ENCODE measurements at regions not wholly inside any gene's neighbourhood (a gene's known extent, or its start where the extent isn't known, plus 50 kb on each side); places are given as distances from the start of the nearest gene placed in this dataset.
"Not testable (repeated sequence)": the region's sequence is repeated elsewhere in the genome, so short reads cannot be mapped to it uniquely, and the experiment has no call there.

DNA sequence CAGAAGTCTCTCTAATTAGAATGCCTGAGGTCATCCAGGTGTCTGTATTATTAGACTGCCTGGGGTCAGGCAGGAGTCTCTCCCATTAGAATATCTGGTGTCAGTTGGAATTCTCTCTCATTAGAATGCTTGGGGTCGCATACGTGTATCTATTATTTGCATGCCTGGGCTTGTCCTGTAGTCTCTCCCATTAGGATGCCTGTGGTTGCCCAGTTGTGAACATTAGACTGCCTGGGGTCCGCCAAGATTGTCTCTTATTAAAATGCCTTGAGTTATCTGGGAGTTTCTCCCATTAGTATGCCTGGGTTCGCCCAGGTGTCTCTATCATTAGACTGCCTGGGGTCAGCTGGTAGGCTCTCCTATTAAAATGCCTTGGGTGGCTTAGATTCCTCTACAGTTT lies 1494.7 kb downstream of the UQCRFS1 start:
- DNase-seq (ENCODE audit: low read depth in 2 of 2): no peak

DNA sequence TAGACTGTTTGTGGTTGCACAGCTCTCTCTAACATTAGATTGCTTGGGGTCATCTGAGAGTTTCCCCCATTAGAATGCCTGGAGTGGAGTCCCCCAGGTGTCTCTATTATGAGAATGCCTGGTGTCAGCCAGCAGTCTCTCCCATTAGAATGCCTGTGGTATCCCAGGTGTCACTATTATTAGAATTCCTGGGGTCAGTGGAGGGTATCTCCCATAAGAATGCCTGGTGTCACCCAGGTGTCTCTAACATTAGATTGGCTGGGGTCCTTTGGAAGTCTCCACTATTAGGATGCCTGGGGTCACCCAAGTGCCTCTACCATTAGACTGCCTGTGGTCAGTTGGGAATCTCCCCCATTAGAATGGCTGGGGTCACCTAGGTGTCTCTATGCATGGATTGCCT lies 1495.1 kb downstream of the UQCRFS1 start:
- no peak for DNase-seq (ENCODE audit: low read depth in 2 of 2)

DNA sequence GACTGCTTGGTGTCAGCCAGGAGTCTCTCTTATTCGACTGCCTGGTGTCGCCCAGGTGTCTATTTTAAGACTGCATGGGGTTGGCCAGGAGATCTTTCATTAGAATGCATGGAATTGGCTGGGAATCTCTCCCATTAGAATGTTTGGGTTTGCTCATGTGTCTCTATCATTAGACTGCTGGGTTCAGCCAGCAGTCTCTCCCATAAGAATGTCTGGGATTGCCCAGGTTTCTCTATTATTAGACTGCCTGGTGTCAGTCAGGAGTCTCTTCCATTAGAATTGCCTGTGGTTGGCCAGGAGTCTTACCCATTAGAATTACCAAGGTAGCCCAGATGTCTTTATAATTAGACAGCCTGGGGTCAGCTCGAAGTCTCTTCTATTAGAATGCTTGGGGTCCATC lies 1496.0 kb downstream of the UQCRFS1 start:
- no peak for DNase-seq (ENCODE audit: low read depth in 2 of 2)

DNA sequence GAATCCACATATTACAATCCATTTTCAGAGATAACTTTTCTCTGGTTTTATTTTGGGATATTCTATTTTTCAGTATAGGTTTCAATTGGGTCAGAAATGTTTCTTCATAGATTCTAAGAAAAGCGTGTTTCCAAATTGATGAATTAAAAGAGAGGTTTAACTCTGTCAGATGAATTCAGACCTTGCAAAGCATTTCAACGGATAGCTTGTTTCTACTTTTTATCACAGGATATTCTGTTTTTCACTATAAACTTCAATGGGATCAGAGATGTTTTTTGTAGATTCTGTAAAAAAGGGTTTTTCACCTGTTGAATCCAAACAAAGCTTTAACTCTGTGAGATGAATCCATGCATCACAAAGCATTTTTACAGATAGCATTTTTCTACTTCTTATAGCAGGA lies 1498.1 kb downstream of the UQCRFS1 start:
- no peak for DNase-seq (ENCODE audit: low read depth in 2 of 2)

DNA sequence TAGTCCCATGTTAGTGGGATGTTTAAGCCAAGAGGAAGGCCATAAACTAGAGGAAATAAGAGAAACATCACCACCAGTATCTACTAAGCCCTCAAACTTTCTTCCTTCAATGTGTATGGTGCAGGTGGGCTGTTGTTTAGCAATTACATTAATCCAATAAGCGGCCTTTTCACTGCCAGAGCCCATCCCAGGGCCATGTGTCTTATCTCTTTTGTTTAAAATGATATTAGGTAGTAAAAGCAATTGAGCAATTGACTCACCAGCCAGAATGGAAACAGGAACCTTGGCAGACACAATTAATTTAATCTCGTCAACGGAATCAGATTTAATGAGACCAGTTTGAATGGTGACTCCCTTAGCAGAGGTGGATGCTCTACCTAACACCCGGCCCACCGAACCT lies 1503.5 kb downstream of the UQCRFS1 start:
- no peak for DNase-seq (ENCODE audit: low read depth in 2 of 2)

DNA sequence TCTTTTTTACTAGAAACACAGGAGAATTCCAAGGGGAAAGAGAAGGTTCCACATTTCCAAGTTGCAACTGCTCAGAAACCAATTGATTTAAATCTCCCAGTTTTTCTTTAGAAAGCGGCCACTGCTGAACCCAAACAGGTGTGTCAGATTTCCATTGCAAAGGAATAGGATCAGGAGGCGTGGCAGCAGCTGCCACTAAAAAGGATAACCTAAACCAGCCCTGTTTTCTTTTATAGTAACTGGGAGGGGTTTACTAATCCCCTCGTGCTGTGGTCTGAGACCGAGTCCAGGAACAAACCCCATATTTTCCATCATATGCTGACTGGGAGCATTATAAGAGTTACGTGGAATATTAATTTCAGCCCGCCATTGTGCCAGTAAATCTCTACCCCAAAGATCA lies 1504.0 kb downstream of the UQCRFS1 start:
- not testable (repeated sequence) for DNase-seq (ENCODE audit: low read depth in 2 of 2)

DNA sequence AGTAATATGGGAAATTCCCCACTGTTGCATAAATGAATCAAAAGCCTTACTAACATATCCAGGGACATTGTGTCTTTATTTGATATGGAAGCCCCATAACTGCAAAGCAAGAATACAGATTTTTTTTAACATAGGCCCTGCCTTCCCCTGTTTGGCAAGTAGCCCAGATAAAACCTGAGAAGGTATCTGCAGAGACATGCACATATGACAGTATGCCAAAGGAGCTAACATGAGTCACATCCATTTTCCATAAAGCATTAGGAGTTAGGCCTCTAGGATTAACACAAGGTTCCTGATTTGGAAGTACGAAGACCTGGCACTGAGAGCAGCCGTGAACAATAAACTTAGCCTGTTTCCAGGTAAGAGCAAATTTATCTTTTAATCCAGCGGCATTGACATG lies 1505.9 kb downstream of the UQCRFS1 start:
- not testable (repeated sequence) for DNase-seq (ENCODE audit: low read depth in 2 of 2)

DNA sequence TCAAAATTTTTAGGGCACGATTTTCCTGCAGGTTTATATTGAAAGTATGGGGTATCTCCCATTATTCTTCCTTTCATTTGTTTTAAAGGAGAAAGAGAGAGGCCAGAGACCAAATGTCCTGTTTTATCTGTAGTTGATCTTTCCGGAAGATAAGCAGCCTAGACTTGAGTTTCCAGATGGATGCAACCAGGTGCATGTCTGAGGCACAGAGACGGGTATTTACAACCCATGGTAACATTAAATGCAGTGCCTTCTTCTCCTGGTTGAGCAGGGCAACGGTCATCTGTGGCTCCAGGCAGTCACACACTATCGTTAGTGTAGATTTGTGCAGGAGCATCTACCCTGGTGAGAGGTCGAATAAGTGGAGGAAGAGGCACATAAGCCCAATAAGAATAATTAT lies 1507.1 kb downstream of the UQCRFS1 start:
- no peak for DNase-seq (ENCODE audit: low read depth in 2 of 2)

DNA sequence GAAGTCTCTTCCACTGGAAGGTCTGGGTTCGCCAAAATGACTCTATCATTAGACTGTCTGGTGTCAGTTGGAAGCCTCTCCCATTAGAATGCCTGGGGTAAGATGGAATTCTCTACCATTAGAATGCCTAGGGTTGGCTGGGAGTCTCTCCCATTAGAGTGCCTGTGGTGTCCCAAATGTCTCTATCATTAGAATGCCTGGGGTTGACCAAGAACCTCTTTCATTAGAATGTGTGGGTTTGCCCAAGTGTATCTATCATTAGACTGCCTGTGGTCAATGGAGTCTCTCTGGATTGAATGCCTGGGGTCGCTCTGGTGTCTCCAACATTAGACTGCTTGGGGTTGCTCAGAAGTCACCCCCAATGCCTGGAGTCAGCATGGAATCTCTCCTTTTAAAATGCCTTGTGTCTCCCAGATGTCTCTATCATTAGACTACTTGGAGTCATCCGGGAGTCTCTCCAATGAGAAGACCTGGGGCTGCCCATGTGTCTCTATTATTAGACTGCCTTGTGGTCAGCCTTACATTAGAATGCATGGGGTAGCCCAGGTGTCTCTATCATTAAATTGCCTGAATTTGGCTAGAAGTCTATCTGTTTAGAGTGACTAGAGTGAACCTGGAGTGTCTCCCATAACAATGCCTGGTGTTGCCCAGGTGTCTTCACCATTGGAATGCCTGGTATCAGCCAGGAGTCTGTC lies 1518.4 kb downstream of the UQCRFS1 start:
- no peak for DNase-seq (ENCODE audit: low read depth in 2 of 2)

DNA sequence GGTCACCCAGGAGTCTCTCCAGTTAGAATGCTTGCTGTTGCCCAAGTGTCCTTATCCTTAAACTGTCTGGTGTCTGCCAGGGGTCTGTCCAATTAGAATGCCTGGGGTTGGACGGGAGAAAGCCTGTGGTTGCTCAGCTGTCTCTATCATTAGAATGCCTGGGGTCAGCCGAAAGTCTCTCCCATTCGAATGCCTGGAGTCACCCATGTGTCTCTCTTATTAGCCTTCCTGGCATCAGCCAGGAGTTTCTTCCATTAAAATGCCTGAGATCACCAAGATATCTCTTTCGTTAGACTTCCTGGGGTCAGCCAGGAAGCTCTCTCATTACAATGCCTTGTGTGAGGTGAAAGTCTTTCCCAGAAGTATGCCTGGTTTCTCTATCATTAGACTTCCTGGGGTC lies 1521.0 kb downstream of the UQCRFS1 start:
- no peak for DNase-seq (ENCODE audit: low read depth in 2 of 2)

DNA sequence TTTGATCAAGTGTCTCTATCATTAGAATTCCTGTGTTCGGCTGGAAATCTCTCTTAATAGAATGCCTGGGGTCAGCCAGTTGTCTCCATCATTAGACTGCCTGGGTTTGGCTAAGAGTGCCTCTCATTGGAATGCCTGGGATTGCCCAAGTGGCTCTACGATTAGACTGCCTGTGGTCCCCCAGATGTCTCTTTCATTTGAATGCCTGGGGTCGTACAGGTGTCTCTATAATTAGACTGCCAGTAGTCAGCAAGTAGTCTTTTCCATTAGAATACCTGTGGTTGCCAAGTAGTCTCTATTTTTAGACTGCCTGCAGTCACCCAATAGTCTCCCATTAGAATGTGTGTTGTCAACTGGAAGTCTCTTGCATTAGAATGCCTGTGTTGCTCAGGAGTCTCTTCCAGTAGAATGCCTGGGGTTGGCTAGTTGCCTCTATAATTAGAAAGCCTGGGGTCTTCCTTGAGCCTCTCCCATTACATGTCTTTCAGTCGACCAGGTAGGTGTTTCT lies 1523.2 kb downstream of the UQCRFS1 start:
- no peak for DNase-seq (ENCODE audit: low read depth in 2 of 2)

DNA sequence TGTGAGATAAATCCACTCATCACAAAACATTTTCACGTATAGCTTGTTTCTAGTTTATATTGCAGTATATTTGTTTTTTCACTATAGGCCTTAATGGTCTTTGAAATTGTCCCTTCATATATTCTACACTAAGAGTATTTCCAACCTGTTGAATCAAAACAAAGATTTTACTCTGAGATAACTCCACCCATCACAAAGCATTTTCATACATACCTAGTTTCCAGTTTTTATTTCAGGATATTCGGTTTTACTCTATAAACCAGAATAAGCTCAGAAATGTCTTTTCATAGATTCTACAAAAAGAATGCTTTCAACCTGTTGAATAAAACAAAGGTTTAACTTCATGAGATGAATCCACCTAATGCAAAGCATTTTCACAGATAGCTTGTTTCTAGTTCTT lies 1528.7 kb downstream of the UQCRFS1 start:
- DNase-seq (ENCODE audit: low read depth in 2 of 2): no peak

DNA sequence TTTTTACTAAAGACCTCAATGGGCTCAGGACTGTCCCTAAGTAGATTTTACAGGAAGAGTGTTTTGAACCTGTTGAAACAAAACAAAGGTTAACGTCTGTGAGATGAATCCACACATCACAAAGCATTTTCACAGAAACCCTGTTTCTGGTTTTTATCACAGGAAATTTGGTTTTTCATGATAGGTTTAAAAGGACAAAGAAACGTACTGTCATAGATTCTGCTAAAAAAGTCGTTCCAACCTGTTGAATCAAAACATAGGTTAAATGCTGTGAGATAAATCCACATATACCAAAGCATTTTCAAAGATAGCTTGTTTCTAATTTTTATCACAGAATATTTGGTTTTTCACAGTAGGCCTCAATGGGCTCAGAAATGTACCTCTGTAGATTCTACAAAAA lies 1531.0 kb downstream of the UQCRFS1 start:
- no peak for DNase-seq (ENCODE audit: low read depth in 2 of 2)

DNA sequence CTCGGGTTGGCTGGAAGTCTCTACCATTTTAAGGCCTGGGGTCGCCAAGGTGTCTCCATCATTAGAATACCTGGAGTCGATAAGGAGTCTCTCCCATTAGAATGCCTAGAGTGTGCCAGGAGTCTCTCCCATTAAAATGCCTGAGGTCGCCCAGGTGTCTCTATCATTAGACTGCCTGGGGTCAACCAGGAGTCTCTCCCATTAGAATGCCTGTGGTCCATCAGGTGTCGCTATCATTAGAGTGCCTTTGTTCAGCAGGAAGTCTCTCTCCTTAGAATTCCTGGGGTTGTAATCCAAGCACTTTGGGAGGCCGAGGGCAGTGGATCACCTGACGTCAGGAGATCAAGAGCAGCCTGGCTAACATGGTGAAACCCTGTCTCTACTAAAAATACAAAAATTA lies 1533.0 kb downstream of the UQCRFS1 start:
- DNase-seq (ENCODE audit: low read depth in 2 of 2): no peak

DNA sequence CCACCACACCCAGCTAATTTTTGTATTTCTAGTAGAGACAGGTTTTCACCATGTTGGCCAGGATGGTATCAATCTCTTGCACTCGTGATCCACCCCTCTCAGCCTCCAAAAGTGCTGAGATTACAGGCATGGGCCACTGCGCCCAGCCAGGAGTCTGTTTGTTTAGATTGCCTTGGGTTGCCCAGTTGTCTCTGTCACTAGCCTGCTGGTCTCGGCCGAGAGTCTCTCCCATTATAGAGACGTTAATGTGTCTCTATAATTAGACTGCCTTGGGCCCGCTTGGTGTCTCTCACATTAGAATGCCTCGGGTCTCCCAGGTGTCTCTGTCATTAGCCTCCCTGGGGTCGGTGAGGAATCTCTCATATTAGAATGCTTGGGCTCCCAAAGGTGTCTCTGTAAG lies 1533.6 kb downstream of the UQCRFS1 start:
- DNase-seq (ENCODE audit: low read depth in 2 of 2): no peak

DNA sequence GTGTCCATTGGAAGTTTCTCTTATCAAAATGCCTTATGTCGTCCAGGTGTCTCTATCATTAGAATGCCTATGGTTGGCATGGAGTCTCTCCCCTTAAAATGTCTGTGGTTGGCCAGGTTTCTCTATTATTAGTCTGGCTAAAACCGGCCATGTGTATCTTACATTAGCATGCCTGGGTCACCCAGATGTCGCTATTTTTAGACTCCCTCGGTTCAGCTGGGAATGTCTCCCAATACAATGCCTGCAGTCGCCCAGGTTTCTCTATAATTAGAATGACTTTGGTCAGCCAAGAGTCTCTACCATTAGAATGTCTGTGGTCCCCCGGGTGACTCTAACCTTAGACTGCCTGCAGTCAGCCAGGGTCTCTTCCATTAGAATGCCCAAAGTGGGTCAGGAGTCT lies 1536.1 kb downstream of the UQCRFS1 start:
- no peak for DNase-seq (ENCODE audit: low read depth in 2 of 2)

DNA sequence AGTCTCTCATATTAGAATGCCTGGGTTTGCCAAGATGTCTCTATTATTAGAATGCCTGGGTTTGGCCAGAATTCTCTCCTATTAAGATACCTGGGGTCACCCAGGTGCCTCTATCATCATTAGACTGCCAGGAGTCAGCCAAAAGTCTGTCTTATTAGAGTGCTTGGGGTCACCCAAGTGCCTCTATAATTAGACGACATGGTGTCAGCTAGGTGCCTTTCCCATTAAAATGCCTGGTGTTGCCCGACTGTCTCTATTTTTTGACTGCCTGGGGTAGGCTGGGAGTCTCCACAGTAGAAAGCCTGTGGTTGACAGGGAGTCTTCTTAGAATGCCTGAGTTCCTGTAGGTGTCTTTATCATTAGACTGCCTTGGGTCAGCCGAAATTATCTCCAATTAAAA lies 1536.6 kb downstream of the UQCRFS1 start:
- DNase-seq (ENCODE audit: low read depth in 2 of 2): no peak

DNA sequence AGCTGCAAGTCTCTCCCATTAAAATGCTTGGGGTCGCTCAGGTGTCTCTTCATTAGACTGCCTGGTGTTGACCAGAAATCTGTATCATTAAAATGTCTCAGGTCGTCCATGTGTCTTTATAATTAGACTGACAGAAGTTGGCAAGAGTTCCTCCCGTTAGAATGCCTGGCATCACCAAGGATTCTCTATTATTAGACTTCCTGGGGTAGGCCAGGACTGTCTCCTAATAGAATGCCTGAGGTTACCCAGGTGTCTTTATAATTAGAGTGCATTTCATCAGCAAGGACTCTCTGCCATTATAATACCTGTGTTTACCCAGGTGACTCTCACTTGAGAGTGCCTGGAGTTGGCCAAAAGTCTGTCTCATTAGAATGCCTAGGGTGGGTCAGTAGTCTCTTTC lies 1537.2 kb downstream of the UQCRFS1 start:
- DNase-seq (ENCODE audit: low read depth in 2 of 2): no peak

DNA sequence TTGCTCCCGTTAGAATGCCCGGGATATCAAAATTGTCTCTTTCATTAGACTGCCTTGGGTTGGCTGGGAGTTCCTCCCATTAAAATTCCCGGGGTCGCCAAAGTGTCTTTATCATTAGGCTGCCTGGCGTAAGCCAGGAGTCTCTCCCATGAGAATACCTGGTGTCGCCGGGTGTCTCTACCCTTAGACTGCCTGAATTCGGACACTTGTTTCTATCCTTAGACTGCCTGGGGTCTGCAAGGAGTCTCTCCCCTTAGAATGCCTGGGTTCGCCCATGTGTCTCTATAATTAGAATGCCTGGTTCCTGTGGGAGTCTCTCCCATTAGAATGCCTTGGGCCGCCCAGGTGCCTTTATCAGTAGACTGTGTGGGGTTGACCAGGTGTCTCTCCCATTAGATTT lies 1538.2 kb downstream of the UQCRFS1 start:
- no peak for DNase-seq (ENCODE audit: low read depth in 2 of 2)

DNA sequence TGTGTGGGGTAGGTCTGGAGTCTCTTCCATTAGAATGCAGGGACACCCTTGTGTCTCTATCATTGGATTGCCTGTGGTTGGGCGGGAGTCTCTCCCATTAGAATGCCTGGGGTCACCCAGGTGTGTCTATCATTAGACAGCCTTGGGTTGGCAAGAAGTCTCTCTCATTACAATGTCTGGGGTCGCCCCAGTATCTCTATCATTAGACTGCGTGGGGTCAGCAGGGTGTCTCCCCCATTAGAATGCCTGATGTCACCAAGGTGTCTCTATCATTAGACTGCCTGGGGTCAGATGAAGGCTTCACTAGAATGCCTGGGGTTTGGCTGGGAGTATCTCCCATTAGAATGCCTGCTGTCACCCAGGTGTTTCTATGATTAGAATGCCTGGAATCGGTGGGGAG lies 1539.0 kb downstream of the UQCRFS1 start:
- DNase-seq (ENCODE audit: low read depth in 2 of 2): no peak

DNA sequence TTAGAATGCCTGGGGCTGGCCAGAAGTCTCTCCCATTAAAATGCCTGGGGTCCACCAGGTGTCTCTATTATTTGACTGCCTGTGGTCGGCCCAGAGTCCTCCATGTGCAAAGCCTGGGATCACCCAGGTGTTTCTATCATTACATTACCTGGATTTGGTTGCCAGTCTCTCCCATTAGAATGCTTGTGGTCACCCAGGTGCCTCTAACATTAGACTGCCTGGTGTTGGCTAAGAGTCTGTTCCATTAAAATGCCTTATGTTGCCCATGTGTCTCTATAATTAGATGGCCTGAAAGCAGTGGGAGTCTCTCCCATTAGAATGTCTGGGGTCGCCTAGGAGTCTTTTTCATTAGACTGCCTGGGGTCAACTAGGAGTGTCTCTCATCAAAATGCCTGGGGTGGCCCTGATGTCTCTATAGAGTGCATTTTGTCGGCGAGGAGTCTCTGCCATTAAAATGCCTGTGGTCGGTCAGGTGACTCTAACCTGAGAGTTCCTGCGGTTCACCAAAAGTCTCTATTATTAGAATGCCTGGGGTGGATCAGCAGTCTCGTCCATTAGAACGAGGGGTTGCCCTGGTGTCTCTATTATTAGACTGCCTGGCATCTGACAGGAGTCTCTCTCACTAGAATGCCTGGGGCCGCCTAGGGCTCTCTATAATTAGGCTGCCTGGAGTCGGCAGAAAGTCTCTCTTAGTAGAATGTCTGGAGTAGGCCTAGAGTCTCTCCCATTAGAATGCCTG lies 1540.5 kb downstream of the UQCRFS1 start:
- no peak for DNase-seq (ENCODE audit: low read depth in 2 of 2)

DNA sequence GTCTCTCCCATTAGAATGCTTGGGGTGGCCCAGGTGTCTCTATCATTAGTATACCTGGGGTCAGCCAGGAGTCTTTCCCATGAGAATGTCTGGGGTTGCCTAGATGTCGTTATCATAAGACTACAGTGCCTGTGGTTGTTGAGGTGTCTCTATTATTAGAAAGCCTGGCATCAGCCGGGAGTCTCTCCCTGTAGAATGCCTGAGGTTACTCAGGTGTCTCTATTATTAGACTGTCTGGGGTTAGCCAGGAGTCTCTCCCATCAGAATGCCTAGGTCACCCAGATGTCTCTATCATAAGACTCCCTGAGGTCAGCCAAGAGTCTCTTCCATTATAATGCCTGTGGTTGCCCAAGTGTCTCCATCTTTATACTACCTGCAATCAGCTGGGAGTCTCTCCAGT lies 1541.1 kb downstream of the UQCRFS1 start:
- no peak for DNase-seq (ENCODE audit: low read depth in 2 of 2)

DNA sequence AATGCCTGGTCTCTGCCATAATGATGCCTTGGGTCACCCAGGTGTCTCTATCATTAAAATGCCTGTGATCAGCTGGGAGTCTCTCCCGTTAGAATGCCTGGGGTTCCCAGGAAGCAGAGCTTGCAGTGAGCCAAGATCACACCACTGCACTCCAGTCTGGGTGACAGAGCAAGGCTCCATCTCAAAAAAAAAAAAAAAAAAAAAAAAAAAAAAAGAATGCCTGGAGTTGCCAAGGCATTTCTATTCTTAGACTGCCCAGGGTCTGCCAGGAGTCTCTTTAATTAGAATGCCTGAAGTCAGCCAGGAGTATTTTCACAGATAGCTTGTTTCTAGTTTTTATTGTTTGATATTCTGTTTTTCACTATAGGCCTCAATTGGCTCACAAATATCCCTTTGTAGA lies 1552.5 kb downstream of the UQCRFS1 start:
- no peak for DNase-seq (ENCODE audit: low read depth in 2 of 2)

Measured in stimulated activated CD8-positive, alpha-beta memory T cell treated with anti-CD3 and anti-CD28 coated beads, Interleukin-7, amount 100 ng/mL, for 4 hours (primary cell).